HL-60 (cell line): ENCODE measurements at regions not wholly inside any gene's neighbourhood (a gene's known extent, or its start where the extent isn't known, plus 50 kb on each side); places are given as distances from the start of the nearest gene placed in this dataset.

Experiments used
- CTCF ChIP-seq: IDR thresholded peaks from one replicate; pipeline ENCODE4 v1.5.1; 2011; ENCODE audit warnings: low read length, control low read depth, inconsistent platforms; ENCODE audit not compliant: insufficient read depth
- GABPA ChIP-seq: IDR thresholded peaks from 2 replicates; pipeline ENCODE4 v1.6.1; 2012; ENCODE audit warnings: low read depth
- POLR2AphosphoS5 ChIP-seq: IDR thresholded peaks from 2 replicates; pipeline ENCODE4 v1.6.1; 2012; ENCODE audit warnings: low read depth
- REST ChIP-seq: IDR thresholded peaks from 2 replicates; pipeline ENCODE4 v1.6.1; 2012; ENCODE audit warnings: low read depth; ENCODE audit not compliant: insufficient replicate concordance
- SPI1 ChIP-seq: IDR thresholded peaks from 2 replicates; pipeline ENCODE4 v1.6.1; 2012; ENCODE audit warnings: low read depth, mild to moderate bottlenecking, borderline replicate concordance

GRCh38 chr1:192937128-192937527 lies 122.0 kb downstream of the UCHL5 start:
- TF ChIP-seq CTCF (no peak), POLR2AphosphoS5 (no peak), SPI1 (no peak), REST (no peak), GABPA (no peak)
